LNCaP clone FGC (cell line): ENCODE measurements at regions not wholly inside any gene's neighbourhood (a gene's known extent, or its start where the extent isn't known, plus 50 kb on each side); places are given as distances from the start of the nearest gene placed in this dataset.

Experiments used
- DNase-seq: peaks from one replicate; pipeline ENCODE4 v3.0.0-alpha.2; 2011; ENCODE audit warnings: low read depth
- H3K4me3 ChIP-seq: 2 replicates; pipeline ENCODE4 v1.5.1; 2011; ENCODE audit warnings: mild to moderate bottlenecking, low read depth, low read length, control low read depth
- TF ChIP-seq, protein P1 (sequence below): IDR thresholded peaks from 2 replicates; pipeline ENCODE4 v1.5.1; 2012; ENCODE audit warnings: mild to moderate bottlenecking; ENCODE audit not compliant: control insufficient read depth, insufficient read depth; ENCODE audit errors: extremely low read depth

DNA sequence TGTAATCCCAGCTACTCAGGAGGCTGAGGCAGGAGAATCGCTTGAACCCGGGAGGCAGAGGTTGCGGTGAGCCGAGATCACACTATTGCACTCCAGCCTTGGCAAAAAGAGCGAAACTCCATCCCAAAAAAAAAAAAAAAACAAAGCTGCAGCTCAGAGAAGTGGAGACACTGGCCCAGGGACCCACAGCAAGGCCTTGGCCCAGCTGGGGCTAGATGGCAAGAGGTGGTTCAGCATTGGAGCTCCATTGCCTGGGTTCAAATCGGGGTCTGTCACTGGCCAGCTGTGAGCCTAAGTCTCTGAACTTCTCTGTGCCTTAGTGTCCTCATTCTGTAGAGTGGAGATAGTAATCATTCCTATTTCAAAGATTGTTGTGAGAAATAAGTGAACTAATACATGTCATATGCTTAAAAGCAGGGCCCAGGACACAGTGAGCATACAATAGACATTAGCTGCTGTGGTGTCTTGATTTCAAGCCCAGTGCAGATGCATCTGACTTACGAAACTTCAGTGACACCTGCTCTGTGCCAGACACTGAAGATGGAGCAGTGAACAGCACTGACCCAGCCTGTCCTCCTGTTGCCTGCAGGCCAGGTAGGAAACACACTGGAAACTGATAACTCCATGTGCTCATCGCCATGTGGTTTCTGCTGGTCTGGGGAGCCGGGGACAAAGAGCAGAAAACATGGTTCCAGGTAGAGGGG, 127.7 kb downstream of the C9orf50 start:
- TF ChIP-seq, protein P1, sequence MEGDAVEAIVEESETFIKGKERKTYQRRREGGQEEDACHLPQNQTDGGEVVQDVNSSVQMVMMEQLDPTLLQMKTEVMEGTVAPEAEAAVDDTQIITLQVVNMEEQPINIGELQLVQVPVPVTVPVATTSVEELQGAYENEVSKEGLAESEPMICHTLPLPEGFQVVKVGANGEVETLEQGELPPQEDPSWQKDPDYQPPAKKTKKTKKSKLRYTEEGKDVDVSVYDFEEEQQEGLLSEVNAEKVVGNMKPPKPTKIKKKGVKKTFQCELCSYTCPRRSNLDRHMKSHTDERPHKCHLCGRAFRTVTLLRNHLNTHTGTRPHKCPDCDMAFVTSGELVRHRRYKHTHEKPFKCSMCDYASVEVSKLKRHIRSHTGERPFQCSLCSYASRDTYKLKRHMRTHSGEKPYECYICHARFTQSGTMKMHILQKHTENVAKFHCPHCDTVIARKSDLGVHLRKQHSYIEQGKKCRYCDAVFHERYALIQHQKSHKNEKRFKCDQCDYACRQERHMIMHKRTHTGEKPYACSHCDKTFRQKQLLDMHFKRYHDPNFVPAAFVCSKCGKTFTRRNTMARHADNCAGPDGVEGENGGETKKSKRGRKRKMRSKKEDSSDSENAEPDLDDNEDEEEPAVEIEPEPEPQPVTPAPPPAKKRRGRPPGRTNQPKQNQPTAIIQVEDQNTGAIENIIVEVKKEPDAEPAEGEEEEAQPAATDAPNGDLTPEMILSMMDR, result no peak
- no peak overlapping the region for H3K4me3 ChIP-seq
- DNase-seq, result no peak

DNA sequence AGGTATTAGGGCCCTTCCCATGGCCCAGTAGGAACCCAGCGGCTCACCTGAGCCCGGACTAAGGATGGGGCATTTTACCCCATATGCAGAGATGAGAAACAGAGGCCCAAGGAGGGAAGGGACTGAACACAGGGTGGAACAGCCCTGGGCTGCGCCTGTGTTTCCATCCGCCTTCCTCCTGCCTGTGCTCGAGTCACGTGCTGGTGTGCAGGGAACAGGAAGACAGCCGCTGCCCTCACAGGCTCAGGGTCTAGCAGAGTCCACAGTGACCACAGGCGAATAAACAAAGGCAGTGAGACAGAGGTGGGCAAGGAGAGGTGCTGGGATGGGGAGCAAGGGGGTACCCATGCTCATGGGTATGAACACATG, 129.4 kb downstream of the C9orf50 start:
- H3K4me3 ChIP-seq, result no peak overlapping the region
- no peak for DNase-seq
- TF ChIP-seq, protein P1, result no peak

DNA sequence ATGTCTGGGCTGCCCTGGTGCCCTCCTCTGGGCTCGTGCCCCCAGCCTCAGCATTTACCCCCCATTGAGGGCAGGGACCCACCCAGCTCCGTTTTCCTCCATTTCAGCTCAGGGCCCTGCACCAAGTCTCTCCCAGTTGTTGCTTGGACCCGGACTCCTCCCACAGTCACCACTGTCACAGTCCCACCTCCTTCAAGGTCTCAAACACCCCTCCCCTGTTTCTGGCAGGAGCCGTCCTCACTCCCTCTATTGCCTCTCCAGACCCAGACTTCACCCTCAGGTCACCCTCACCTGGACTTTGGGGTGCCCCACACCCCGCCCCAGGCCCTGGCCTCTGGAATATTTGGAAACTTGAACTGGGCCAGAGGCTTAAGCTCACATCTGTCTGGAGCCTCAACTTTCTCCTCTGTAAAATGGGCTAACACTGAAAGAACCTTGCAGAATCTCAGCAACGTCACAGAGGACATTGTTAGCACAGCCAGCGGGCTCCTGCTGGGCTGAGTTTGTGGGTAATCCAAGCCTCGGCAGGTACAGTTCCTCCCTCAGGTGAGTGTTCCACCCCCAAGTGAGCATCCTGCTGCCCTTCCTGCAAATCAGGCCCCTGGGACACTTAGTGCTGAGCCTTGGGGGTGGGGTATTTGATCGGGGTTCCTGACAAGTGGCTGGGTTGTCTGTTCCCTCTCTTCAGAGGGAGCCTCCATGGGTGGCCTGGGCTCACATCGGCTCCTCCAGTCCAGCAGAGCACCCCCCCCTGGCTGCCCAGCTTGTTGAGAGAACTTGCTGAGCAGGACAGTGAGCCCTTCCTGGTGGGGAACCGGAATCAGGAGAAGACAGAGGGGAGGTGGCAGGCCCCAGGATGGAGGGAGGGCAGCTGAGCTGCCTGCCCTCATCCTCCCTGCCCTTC, 130.1 kb downstream of the C9orf50 start:
- TF ChIP-seq, protein P1, result no peak
- no peak for DNase-seq
- H3K4me3 ChIP-seq, result peak overlapping the region; percentile 55

DNA sequence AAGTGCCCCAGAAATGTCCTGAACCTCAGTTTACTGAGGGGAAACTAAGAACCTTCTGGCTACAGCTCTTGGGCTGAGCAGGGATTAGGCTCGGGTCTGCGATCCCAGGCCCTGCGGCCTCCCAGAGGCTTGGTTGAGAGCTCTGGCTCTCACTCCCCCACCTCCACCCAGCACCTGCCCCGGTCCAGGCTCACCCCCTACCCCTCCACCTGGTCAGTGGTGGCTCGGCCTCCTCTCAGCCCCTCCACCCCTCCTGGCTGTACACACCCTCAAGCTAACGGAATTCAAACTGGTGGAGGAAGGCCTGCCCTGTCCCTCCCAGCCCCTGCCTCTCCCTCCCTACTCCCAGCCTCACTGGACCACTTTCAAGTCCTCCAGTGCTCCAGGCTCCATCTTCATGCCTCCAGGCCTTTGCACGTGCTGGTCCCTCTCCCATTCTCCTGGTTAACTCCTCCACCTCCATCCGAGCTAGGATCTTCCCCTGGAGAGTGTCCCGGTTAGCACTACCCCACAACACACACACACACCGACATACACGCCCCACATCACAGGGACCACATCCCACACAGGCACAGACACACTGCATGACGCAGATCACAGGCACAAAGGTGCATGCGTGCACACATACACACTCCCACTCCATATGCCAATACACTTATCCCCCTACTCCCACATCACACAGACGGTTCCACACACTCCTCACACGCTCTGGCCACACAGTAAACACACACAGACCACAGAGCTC, 130.9 kb downstream of the C9orf50 start:
- DNase-seq, result no peak
- H3K4me3 ChIP-seq, result peak overlapping the region; percentile 55

DNA sequence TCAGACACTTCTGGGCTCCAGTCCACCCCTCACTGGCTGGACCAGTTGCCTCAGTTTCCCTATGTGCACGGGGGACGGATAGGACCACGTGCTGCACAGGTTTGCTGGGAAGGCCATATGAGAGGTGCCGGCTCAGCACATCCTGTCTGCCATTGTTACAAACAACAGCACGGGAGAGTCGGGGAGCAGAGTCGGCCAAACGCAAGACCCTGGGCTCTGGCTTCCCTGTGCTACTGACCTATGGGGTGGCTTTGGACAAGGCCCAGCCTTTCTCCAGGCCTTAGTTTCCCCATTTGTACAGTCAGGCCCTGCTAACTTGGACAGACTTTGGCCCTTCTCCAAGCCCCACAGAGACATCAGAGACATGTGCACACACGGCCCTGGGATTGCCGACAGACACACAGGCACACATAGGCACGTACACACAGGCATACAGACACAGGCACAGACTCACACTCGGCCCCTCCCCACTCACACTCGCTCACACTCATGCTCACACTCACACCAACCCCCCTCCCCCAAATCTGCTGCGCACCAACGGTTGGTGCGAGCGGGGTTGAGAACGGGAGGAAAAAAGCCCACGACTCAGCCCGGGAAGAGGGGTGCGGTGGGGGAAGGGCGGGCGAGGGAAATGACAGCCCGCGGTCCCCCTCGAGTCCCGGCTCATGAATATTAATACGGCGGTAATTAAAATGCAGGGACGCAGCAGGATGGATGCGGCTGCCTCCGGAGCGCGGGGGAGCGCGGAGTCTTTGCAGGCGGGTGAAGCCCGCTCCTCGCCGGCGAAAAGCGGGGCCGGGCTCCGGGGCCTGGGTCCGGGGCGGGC, 133.0 kb downstream of the C9orf50 start:
- H3K4me3 ChIP-seq, result peak overlapping the region; percentile 23
- no peak for DNase-seq
- TF ChIP-seq, protein P1, result no peak

More for the DNA sequence above, 130.9 kb downstream of the C9orf50 start:
- TF ChIP-seq, protein P1, result no peak
